Hematopoietic multipotent progenitor cell treated with erythropoietin and hydrocortisone succinate and interleukin-3 and kit ligand, for 4 days (in vitro differentiated cells): ENCODE measurements at regions not wholly inside any gene's neighbourhood (a gene's known extent, or its start where the extent isn't known, plus 50 kb on each side); places are given as distances from the start of the nearest gene placed in this dataset.

Experiments used
- DNase-seq: peaks from one replicate; pipeline ENCODE4 v3.0.0-alpha.2; 2015

DNA sequence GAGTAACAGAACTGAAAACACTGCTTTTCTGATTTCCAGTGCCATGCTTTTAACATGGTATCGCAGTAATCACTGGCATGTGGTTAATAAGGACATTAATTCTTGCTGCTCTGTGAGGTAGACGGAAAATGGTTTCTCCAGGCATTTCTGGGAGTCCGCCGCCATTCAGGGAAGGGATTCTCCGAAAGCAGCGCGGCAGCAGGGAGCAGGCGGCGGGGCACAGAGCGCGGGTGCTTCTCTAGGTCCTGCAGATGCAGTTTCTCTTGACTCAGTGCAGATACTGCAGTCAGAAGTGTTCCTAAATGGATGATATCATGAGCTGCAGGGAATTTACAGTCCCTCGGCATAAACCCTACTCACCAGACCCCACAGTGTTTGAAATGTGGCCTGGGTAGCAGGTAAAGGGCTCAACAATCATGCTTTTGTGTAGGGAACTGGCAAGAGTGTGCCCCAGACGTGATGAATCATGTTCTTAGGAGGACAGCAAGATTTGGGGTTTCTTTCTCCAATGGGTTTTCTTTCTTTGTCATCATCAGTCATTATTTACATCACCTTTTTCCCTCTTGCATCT lies 338.6 kb upstream of the ARGLU1 start:
- no peak for DNase-seq

DNA sequence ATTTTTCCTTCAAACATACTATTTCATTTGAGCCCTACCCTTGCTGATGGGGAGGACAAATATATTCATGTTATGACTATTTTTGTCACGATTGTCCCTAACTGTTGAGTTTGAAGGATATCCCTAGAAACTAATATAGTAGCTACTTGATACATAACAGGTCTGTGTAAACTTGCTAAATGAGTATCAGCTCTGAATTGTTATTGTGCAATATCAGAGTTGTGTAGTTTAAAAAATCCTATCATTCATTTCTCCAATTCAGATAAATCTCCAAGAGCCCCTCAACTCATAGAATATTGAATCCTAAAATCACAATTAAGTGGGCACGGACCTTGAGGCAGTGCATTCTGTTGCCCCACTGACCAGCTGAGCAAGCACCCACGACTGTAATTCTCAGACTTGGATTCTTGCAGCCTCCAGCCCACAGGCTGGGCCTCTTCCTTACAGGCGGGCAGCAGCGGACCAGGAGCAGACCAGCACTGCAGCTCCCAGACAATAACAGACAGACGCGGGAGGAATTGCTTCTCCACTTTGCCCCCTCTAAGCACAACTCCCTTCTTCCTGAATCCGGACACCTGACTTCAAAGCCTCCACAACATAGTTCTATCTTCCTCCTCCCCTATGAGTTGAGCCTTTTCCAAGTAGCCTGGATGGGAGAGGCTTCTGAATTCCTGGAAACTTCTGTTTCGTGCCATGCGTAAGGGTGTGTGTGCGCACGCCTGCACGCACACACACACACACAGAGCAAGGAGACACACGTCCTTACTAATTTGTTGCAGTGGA lies 337.6 kb upstream of the ARGLU1 start:
- no peak for DNase-seq

GRCh38 chr13:106899442-106899841 lies 331.5 kb upstream of the ARGLU1 start:
- no peak for DNase-seq

- no peak for DNase-seq
These were observed 330.3 kb upstream of the ARGLU1 start for GRCh38 chr13:106898231-106898630.

DNA sequence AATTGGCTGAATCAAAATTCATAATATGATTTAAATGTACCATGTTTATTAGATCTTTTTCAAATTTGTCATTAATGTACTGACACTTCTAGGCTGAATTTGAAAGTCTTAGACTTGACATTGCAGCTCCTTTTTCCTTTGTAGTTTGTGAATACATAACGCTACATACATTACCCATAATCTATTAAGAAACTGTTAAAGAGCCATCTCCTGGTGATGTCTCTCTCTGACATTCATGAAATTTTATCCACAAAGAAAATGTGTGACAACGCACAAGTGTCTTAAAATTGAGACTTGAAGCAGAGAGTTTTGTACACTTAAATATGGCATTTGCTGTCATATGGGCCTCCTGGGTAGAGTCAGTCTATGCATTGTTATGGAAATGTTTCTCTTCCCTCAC lies 320.2 kb upstream of the ARGLU1 start:
- no peak for DNase-seq

DNA sequence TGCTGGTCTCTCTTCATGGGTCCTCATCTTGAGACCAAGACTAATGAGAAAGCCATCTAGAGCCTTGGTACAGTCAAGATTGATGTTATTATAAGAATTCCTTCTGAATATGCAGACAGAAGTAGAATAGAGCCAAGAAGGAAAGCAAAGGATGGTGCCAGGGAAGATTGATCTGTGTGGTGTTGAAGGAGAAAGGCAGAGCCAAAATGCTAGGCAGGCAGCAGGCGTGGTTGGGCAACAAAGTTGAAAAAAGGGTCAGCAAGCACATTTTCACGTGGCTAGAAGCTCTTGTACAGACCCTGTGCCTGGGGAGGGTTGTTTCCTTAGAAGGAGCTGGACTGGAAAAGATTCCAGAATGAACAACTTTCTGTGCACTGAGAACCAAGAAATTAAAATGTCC lies 319.7 kb upstream of the ARGLU1 start:
- no peak for DNase-seq

- peak; percentile 72 for DNase-seq
These were observed 316.0 kb upstream of the ARGLU1 start for GRCh38 chr13:106883976-106884375.

DNA sequence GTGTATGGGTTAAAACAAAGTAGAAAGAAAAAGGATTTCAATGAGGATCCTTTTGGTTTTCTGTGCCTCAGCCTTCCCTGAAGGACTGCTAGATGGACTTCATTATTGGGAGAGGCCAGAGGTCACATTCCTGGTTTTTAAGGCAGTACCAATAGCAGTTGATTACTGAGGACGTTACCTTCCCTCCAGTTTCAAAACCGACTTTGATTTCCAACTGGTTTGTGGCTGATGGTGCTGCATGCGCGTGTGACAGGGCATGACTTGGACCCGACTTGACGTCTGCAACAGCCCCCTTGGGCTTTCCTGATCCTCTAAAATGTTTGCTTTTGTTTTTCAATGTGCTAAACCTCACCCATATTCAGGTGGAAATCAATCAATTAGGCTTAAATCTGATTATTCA lies 314.3 kb upstream of the ARGLU1 start:
- no peak for DNase-seq

GRCh38 chr13:106879806-106880205 lies 311.9 kb upstream of the ARGLU1 start:
- DNase-seq = peak; percentile 71

GRCh38 chr13:106874323-106874722 lies 306.4 kb upstream of the ARGLU1 start:
- peak; percentile 88 for DNase-seq

GRCh38 chr13:106873810-106874209 lies 305.9 kb upstream of the ARGLU1 start:
- no peak for DNase-seq

GRCh38 chr13:106867249-106867648 lies 299.3 kb upstream of the ARGLU1 start:
- peak; percentile 80 for DNase-seq

DNA sequence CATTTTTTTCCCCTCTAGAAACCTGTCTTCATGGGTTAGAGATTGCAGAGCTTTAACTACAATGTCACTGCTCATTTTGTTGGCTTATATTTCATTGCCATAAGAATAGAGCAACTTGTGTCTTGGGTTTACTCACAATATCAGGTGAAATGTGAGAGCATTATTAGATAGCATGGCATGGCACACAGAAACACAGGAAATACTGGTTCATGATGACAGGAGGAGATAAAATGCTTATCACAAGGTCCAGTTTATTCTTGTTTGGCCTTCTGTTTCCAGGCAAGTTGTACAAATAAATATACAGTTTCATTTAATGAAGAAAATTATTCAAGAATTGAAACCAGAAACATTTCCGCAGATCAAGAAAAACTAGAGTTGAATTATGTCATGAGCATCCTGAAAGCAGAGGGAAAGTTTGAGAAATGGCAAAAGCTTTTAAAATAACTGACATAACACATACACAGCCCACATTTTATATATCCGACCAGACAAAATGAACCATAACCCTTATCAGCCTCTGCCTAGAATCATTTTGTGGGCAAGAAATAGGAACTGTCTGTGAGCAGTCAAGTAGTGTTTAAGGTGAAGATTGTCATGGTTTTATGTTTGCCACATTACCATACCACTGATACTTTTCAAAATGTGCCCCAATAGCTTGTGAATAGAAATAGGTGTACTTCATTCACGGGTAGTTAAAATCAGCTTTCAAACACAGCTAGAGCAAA lies 297.9 kb upstream of the ARGLU1 start:
- peak; percentile 90 for DNase-seq

DNA sequence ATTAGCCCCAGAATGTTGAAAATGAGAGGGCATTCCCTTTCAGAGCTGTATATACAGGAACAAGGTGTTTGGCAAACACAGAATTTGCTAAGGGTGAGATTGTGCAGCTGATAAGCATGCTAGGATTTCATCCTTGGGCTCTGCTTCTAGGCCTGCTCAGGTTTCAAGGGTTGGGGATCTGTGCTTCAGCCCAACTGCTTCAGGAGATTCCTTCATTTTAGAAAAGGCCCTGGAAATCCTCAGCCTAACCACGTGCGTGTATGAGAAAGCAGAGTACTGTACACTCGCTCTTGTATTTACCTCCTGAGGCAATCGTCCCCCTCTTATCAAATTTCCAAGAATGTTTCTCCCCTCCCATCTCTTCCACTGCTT lies 291.6 kb upstream of the ARGLU1 start:
- no peak for DNase-seq

DNA sequence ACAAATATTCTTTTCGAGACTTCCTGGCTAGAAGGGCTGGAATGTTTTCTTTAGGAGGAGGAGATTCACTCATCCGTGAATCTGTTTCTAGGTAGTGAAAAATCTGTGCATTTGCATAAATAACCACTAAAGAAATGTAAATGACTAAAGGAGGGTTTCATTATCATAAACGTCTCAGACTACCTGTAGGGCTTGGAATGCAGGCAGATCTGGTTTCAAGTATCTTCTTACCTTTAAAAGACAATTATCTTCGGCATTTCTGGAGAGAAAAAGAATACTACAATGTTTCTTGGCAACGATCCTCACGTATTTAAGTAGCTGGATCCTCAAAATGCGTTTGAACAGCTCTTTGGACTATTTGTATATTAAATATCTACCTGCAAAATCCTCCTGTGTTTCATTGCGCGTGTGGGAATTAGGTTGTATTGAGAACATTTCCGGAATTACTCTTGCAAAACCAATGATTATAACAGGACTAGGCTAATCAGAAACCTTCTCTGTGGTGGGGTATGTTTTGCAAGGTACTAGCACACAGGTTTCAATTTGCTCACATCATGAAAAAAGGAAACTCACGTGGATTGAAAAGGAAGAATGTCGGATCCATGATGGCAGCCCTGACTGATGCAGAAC lies 291.1 kb upstream of the ARGLU1 start:
- DNase-seq = no peak

DNA sequence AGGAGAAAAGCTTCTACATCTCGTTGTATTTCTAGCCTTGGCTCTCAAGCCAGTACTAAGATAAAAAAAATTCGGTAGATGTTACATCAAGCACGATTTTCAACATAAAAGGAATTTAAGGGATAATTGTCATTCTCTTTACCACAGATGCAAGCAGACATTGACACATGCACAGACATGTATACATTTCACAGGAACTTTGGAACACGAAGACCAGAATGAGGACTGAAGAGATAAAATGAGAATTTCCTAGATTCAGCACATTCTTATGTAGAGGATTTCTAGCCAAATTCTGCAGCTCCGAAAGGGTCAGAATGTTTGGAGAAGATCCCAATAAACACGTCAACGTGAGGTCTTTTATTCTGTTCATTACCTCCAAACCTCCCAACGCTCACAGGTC lies 284.5 kb upstream of the ARGLU1 start:
- DNase-seq = no peak

- DNase-seq = no peak
These were observed 283.2 kb upstream of the ARGLU1 start for GRCh38 chr13:106850973-106851650.

- DNase-seq = no peak
These were observed 278.9 kb upstream of the ARGLU1 start for GRCh38 chr13:106846571-106847448.

DNA sequence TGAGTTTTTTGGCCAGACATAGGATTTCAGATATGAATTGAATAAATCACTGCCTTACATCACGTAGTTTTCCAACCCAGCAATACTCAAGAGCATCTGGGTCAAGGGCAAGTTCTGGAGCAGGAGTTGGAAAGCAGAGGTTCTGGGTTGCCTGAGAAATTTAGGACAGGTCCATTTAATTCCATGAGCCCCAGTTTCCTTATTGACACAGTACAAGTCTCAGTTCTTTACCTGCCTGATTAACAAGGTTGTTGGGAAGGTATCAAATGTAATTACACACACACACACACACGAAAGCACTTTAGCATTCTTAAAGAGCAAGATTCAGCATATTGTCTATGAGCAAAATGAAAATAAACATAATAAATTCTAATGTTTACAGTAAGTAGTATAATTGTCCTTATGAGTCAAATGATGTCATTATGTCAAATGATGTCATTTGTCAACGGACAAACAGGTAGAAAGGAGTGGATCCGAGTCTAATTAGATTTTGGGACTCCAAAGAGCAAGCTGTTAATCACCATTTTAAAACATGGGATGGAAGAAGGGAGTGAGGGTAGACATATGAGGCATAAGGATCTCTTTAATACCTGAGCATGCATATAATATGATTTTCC lies 268.4 kb upstream of the ARGLU1 start:
- DNase-seq = no peak

DNA sequence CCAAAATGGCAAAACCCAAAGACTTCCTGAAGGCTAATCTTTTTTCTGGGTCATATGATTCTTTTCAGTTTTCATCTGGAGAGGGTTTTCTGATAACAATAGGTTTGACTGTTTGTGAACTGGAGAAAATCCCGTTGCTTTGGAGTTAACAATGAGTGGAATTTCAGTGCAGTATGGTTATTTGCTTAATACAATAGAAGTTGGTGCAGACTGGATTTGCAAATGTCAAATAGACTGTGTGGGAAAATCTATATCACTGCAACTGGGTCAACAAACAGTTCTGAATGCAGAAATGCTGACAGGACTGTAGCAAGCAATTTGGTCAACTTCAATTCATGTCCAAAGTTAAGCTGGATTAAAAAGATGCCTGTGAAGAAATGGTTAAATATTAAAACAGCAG lies 267.5 kb upstream of the ARGLU1 start:
- DNase-seq = no peak

- DNase-seq = no peak
These were observed 254.0 kb upstream of the ARGLU1 start for GRCh38 chr13:106821979-106822378.
